Central memory CD4-positive, alpha-beta T cell (primary cell): ENCODE measurements at regions not wholly inside any gene's neighbourhood (a gene's known extent, or its start where the extent isn't known, plus 50 kb on each side); places are given as distances from the start of the nearest gene placed in this dataset.

Source experiments
- DNase-seq: peaks from one replicate; pipeline ENCODE4 v3.0.0; 2022

GRCh38 chr9:26371236-26371635, 521.4 kb downstream of the CAAP1 start:
- DNase-seq: no peak

GRCh38 chr9:26369093-26369492, 523.5 kb downstream of the CAAP1 start:
- no peak for DNase-seq

- DNase-seq: no peak
These were observed 524.4 kb downstream of the CAAP1 start for GRCh38 chr9:26368241-26368640.

GRCh38 chr9:26361010-26361409, 531.6 kb downstream of the CAAP1 start:
- DNase-seq: no peak

GRCh38 chr9:26358836-26359235, 533.8 kb downstream of the CAAP1 start:
- DNase-seq: no peak

GRCh38 chr9:26357803-26358344, 534.7 kb downstream of the CAAP1 start:
- DNase-seq: no peak

GRCh38 chr9:26356491-26356890, 536.1 kb downstream of the CAAP1 start:
- no peak for DNase-seq

GRCh38 chr9:26346942-26347477, 545.6 kb downstream of the CAAP1 start:
- DNase-seq: no peak

- DNase-seq: no peak
These were observed 551.1 kb downstream of the CAAP1 start for GRCh38 chr9:26341545-26341944.

GRCh38 chr9:26339796-26340195, 552.8 kb downstream of the CAAP1 start:
- DNase-seq: no peak

- no peak for DNase-seq
These were observed 557.5 kb downstream of the CAAP1 start for GRCh38 chr9:26335116-26335515.

GRCh38 chr9:26334706-26335105, 557.9 kb downstream of the CAAP1 start:
- DNase-seq: no peak

- DNase-seq: no peak
These were observed 561.4 kb downstream of the CAAP1 start for GRCh38 chr9:26331223-26331622.

GRCh38 chr9:26329974-26330373, 562.6 kb downstream of the CAAP1 start:
- no peak for DNase-seq

GRCh38 chr9:26326563-26326962, 566.0 kb downstream of the CAAP1 start:
- DNase-seq: no peak

GRCh38 chr9:26325444-26325829, 567.2 kb downstream of the CAAP1 start:
- DNase-seq: no peak

GRCh38 chr9:26324786-26325443, 567.7 kb downstream of the CAAP1 start:
- no peak for DNase-seq

GRCh38 chr9:26321935-26322334, 570.7 kb downstream of the CAAP1 start:
- no peak for DNase-seq

GRCh38 chr9:26319859-26320258, 572.7 kb downstream of the CAAP1 start:
- DNase-seq: no peak

- no peak for DNase-seq
These were observed 579.5 kb downstream of the CAAP1 start for GRCh38 chr9:26313108-26313507.

- no peak for DNase-seq
These were observed 581.1 kb downstream of the CAAP1 start for GRCh38 chr9:26311463-26311995.

- no peak for DNase-seq
These were observed 582.3 kb downstream of the CAAP1 start for GRCh38 chr9:26310294-26310693.

- no peak for DNase-seq
These were observed 584.3 kb downstream of the CAAP1 start for GRCh38 chr9:26308328-26308727.

- DNase-seq: no peak
These were observed 590.9 kb downstream of the CAAP1 start for GRCh38 chr9:26301659-26302058.

- no peak for DNase-seq
These were observed 591.6 kb downstream of the CAAP1 start for GRCh38 chr9:26301046-26301445.
